Fibroblast of lung (primary cell): ENCODE measurements at regions not wholly inside any gene's neighbourhood (a gene's known extent, or its start where the extent isn't known, plus 50 kb on each side); places are given as distances from the start of the nearest gene placed in this dataset.

ENCODE experiments used
- DNase-seq, 2 donors: peaks; one replicate each; pipeline versions ENCODE4 v3.0.0 to v3.0.0-alpha.2; 2010; ENCODE audit warnings: low read depth in 2 of 2
- H2AFZ ChIP-seq: 2 replicates; pipeline ENCODE4 v1.5.1; 2012; ENCODE audit warnings: low read length, control low read depth, inconsistent platforms
- H3K27ac ChIP-seq: 2 replicates; pipeline ENCODE4 v1.5.1; 2011; ENCODE audit warnings: low read length, control low read depth; ENCODE audit not compliant: insufficient read depth
- H3K27me3 ChIP-seq: 2 replicates; pipeline ENCODE4 v1.5.1; 2011; ENCODE audit warnings: mild to moderate bottlenecking, low read length; ENCODE audit not compliant: control insufficient read depth, insufficient read depth
- H3K36me3 ChIP-seq: 2 replicates; pipeline ENCODE4 v1.5.1; 2011; ENCODE audit warnings: low read length; ENCODE audit not compliant: control insufficient read depth, insufficient read depth
- H3K4me1 ChIP-seq: 2 replicates; pipeline ENCODE4 v1.5.1; 2011; ENCODE audit warnings: low read length; ENCODE audit not compliant: control insufficient read depth, insufficient read depth; ENCODE audit errors: extremely low read depth
- H3K4me2 ChIP-seq: 2 replicates; pipeline ENCODE4 v1.5.1; 2011; ENCODE audit warnings: low read length, control low read depth; ENCODE audit not compliant: insufficient read depth; ENCODE audit errors: extremely low read depth
- H3K4me3 ChIP-seq, 4 experiments: fragments of 200-600 bp in 1 of 4; sonication (generic) in 1 of 4; replicated peaks in 1 of 4; 2 replicates each; pipeline ENCODE4 v1.5.1; 2011 to 2016; ENCODE audit warnings: low read length in 4 of 4, low read depth in 3 of 4, mild to moderate bottlenecking in 3 of 4, control low read depth in 2 of 4, inconsistent platforms in 1 of 4, mixed read lengths in 1 of 4; ENCODE audit not compliant: insufficient read depth in 1 of 4; ENCODE audit errors: control extremely low read depth in 1 of 4
- H3K79me2 ChIP-seq: 2 replicates; pipeline ENCODE4 v1.5.1; 2012; ENCODE audit warnings: mild to moderate bottlenecking, low read length, inconsistent platforms; ENCODE audit not compliant: control insufficient read depth, insufficient read depth
- H3K9ac ChIP-seq: 2 replicates; pipeline ENCODE4 v1.5.1; 2011; ENCODE audit warnings: mild to moderate bottlenecking, low read length, control low read depth; ENCODE audit not compliant: insufficient read depth
- H3K9me3 ChIP-seq: 2 replicates; pipeline ENCODE4 v1.5.1; 2012; ENCODE audit warnings: low read depth, low read length; ENCODE audit not compliant: control insufficient read depth, insufficient read depth
- H4K20me1 ChIP-seq: 2 replicates; pipeline ENCODE4 v1.5.1; 2011; ENCODE audit warnings: low read length; ENCODE audit not compliant: control insufficient read depth, insufficient read depth; ENCODE audit errors: extremely low read depth
- EZH2 ChIP-seq: IDR thresholded peaks from 2 replicates; pipeline ENCODE4 v1.5.1; 2012; ENCODE audit warnings: low read length, control low read depth, mild to moderate bottlenecking; ENCODE audit errors: missing control alignments
- TF ChIP-seq, protein P1 (sequence below), 2 donors: IDR thresholded peaks in 1 of 2; conservative IDR thresholded peaks in 1 of 2; 1 replicate in 1 of 2; 2 replicates in 1 of 2; pipeline ENCODE4 v1.5.1; 2011 to 2012; ENCODE audit warnings: low read length in 2 of 2, control low read depth in 1 of 2, inconsistent platforms in 1 of 2, low read depth in 1 of 2, mild to moderate bottlenecking in 1 of 2

- H3K36me3 ChIP-seq, result no peaks in the 10 kb centered on the region
- no peaks in the 10 kb centered on the region for H3K9me3 ChIP-seq
- TF ChIP-seq, protein P1, sequence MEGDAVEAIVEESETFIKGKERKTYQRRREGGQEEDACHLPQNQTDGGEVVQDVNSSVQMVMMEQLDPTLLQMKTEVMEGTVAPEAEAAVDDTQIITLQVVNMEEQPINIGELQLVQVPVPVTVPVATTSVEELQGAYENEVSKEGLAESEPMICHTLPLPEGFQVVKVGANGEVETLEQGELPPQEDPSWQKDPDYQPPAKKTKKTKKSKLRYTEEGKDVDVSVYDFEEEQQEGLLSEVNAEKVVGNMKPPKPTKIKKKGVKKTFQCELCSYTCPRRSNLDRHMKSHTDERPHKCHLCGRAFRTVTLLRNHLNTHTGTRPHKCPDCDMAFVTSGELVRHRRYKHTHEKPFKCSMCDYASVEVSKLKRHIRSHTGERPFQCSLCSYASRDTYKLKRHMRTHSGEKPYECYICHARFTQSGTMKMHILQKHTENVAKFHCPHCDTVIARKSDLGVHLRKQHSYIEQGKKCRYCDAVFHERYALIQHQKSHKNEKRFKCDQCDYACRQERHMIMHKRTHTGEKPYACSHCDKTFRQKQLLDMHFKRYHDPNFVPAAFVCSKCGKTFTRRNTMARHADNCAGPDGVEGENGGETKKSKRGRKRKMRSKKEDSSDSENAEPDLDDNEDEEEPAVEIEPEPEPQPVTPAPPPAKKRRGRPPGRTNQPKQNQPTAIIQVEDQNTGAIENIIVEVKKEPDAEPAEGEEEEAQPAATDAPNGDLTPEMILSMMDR (conservative IDR thresholded peaks at IDR 0.05 in 1 of 2, IDR thresholded peaks at IDR 0.05 in 1 of 2; ENCODE audit: low read depth in 1 of 2, low read length in 2 of 2), result no peak
- TF ChIP-seq EZH2, result no peak
- H2AFZ ChIP-seq, result peak overlapping the region; percentile 37
- no peaks in the 10 kb centered on the region for H3K27me3 ChIP-seq
- H3K4me3 ChIP-seq, result no peak overlapping the region
- DNase-seq, result no peak
- H3K27ac ChIP-seq, result no peak overlapping the region
- no peak overlapping the region for H3K9ac ChIP-seq
- H3K79me2 ChIP-seq, result no peaks in the 10 kb centered on the region
- H3K4me2 ChIP-seq, result peak overlapping the region; percentile 26
- H3K4me1 ChIP-seq, result no peaks in the 10 kb centered on the region
- no peaks in the 10 kb centered on the region for H4K20me1 ChIP-seq
These were observed 98.2 kb upstream of the NECTIN3 start for GRCh38 chr3:110973263-110973895.

- Histone ChIP-seq H4K20me1 (no peaks in the 10 kb centered on the region), H3K4me1 (no peaks in the 10 kb centered on the region), H3K79me2 (no peaks in the 10 kb centered on the region), H3K4me2 (no peak overlapping the region), H3K27me3 (no peaks in the 10 kb centered on the region), H3K27ac (no peak overlapping the region), H3K9me3 (no peaks in the 10 kb centered on the region), H3K4me3 (no peak overlapping the region), H3K36me3 (no peaks in the 10 kb centered on the region), H2AFZ (no peak overlapping the region), H3K9ac (no peak overlapping the region)
- DNase-seq, result peak in 1 of 2 donors; percentile 20
- TF ChIP-seq EZH2, result no peak
- TF ChIP-seq, protein P1 (conservative IDR thresholded peaks at IDR 0.05 in 1 of 2, IDR thresholded peaks at IDR 0.05 in 1 of 2; ENCODE audit: low read depth in 1 of 2, low read length in 2 of 2), result no peak
These were observed 96.7 kb upstream of the NECTIN3 start for GRCh38 chr3:110974902-110975301.

- Histone ChIP-seq H3K27me3 (no peaks in the 10 kb centered on the region), H3K36me3 (no peaks in the 10 kb centered on the region), H2AFZ (no peak overlapping the region), H3K9ac (no peak overlapping the region), H3K79me2 (no peaks in the 10 kb centered on the region), H4K20me1 (no peaks in the 10 kb centered on the region), H3K4me3 (no peak overlapping the region), H3K27ac (no peak overlapping the region), H3K4me2 (no peak overlapping the region), H3K4me1 (no peaks in the 10 kb centered on the region), H3K9me3 (no peaks in the 10 kb centered on the region)
- no peak for DNase-seq
- TF ChIP-seq EZH2, result no peak
- TF ChIP-seq, protein P1 (conservative IDR thresholded peaks at IDR 0.05 in 1 of 2, IDR thresholded peaks at IDR 0.05 in 1 of 2; ENCODE audit: low read depth in 1 of 2, low read length in 2 of 2), result no peak
These were observed 87.0 kb upstream of the NECTIN3 start for GRCh38 chr3:110984456-110985250.
